Naive thymus-derived CD4-positive, alpha-beta T cell (primary cell): ENCODE measurements at regions not wholly inside any gene's neighbourhood (a gene's known extent, or its start where the extent isn't known, plus 50 kb on each side); places are given as distances from the start of the nearest gene placed in this dataset.

Experiments
- ATAC-seq: fragments of 150-1000 bp; cut with Tn5 transposase; 2 replicates; pipeline ENCODE4 v1.10.0; 2021; ENCODE audit warnings: mild to moderate bottlenecking, moderate library complexity
- CTCF ChIA-PET: fragments of 350-600 bp; sonication (Branson Sonifier 250); formaldehyde crosslinking; loops from one replicate; lab custom pipeline; 2021; ENCODE audit warnings: antibody characterized with exemption; lab: Charles Lee
- POLR2A ChIA-PET: fragments of 350-600 bp; sonication (Branson Sonifier 250); formaldehyde crosslinking; loops from one replicate; lab custom pipeline; 2021; ENCODE audit warnings: antibody characterized with exemption, inconsistent platforms; lab: Charles Lee
- DNase-seq, 9 donors: peaks; one replicate each; pipeline versions ENCODE4 v3.0.0 to v3.0.0-alpha.2; 2020 to 2022; ENCODE audit warnings: mixed read lengths in 1 of 9
- H3K27ac ChIP-seq: one replicate; pipeline ENCODE4 v1.7.0; 2013; ENCODE audit warnings: mild to moderate bottlenecking, low read depth, low read length, moderate library complexity
- H3K27me3 ChIP-seq, 2 donors: one replicate each; pipeline ENCODE4 v1.7.0; 2013; ENCODE audit warnings: low read length in 2 of 2, mild to moderate bottlenecking in 2 of 2, moderate library complexity in 2 of 2; ENCODE audit not compliant: control insufficient read depth in 2 of 2, insufficient read depth in 2 of 2
- H3K36me3 ChIP-seq, 3 experiments: 1 replicate in 2 of 3; 2 replicates in 1 of 3; pipeline ENCODE4 v1.7.0; 2013; ENCODE audit warnings: low read length in 3 of 3, mild to moderate bottlenecking in 3 of 3, moderate library complexity in 1 of 3; ENCODE audit not compliant: insufficient read depth in 3 of 3, control insufficient read depth in 2 of 3
- H3K4me1 ChIP-seq, 2 donors: one replicate each; pipeline ENCODE4 v1.7.0; 2013; ENCODE audit warnings: low read length in 2 of 2, mild to moderate bottlenecking in 2 of 2, moderate library complexity in 1 of 2; ENCODE audit not compliant: control insufficient read depth in 2 of 2, insufficient read depth in 2 of 2
- H3K4me3 ChIP-seq: 2 replicates; pipeline ENCODE4 v1.7.0; 2013; ENCODE audit warnings: mild to moderate bottlenecking, low read length
- H3K9me3 ChIP-seq, 3 experiments: 1 replicate in 2 of 3; 2 replicates in 1 of 3; pipeline ENCODE4 v1.7.0; 2013; ENCODE audit warnings: low read length in 3 of 3; ENCODE audit not compliant: control insufficient read depth in 2 of 3
- H3K27ac Mint-ChIP-seq, 9 donors: one replicate each; pipeline ENCODE4 v1.8.0; 2020 to 2022; ENCODE audit warnings: mixed read lengths in 9 of 9, mild to moderate bottlenecking in 8 of 9, moderate library complexity in 5 of 9, inconsistent platforms in 2 of 9
- H3K27me3 Mint-ChIP-seq, 5 donors: one replicate each; pipeline ENCODE4 v1.8.0; 2021 to 2022; ENCODE audit warnings: mixed read lengths in 5 of 5, mild to moderate bottlenecking in 1 of 5
- H3K36me3 Mint-ChIP-seq, 5 donors: one replicate each; pipeline ENCODE4 v1.8.0; 2020 to 2022; ENCODE audit warnings: mixed read lengths in 5 of 5, mild to moderate bottlenecking in 3 of 5, inconsistent platforms in 1 of 5
- H3K4me1 Mint-ChIP-seq, 7 donors: one replicate each; pipeline ENCODE4 v1.8.0; 2020 to 2022; ENCODE audit warnings: mixed read lengths in 7 of 7, mild to moderate bottlenecking in 3 of 7, inconsistent platforms in 1 of 7
- H3K4me3 Mint-ChIP-seq, 10 donors: one replicate each; pipeline ENCODE4 v1.8.0; 2020 to 2022; ENCODE audit warnings: mild to moderate bottlenecking in 10 of 10, mixed read lengths in 10 of 10, moderate library complexity in 6 of 10, inconsistent platforms in 2 of 10
- H3K9me3 Mint-ChIP-seq, 11 donors: one replicate each; pipeline ENCODE4 v1.8.0; 2020 to 2022; ENCODE audit warnings: mixed read lengths in 11 of 11, mild to moderate bottlenecking in 4 of 11, inconsistent platforms in 1 of 11, moderate library complexity in 1 of 11
- intact Hi-C, 2 donors: fragments of 100-400 bp; cut with micrococcal nuclease; formaldehyde crosslinking; loops; one replicate each; pipeline ENCODE4 v1.15.1; 2023

- Histone ChIP-seq H3K9me3 (no peaks in the 10 kb centered on the region), H3K4me1 (no peaks in the 10 kb centered on the region), H3K4me3 (no peak overlapping the region), H3K36me3 (no peaks in the 10 kb centered on the region), H3K27me3 (no peaks in the 10 kb centered on the region), H3K27ac (no peak overlapping the region)
- intact Hi-C loops, result no loop called here
- POLR2A ChIA-PET, result no interaction called here
- H3K27me3 Mint-ChIP-seq, result peaks cover 3 to 22% (median 9%) of the 10 kb centered on the region in 5 donors
- ATAC-seq (no peak), DNase-seq (no peak)
- CTCF ChIA-PET, result no interaction called here
- peaks cover 0 to 3% (median 0%) of the 10 kb centered on the region in 11 donors for H3K9me3 Mint-ChIP-seq
- no peak overlapping the region for H3K27ac Mint-ChIP-seq
- no peak overlapping the region for H3K4me3 Mint-ChIP-seq
- H3K36me3 Mint-ChIP-seq, result no peaks in the 10 kb centered on the region
- no peaks in the 10 kb centered on the region for H3K4me1 Mint-ChIP-seq
Observed at GRCh38 chr2:19549821-19550220, 191.4 kb upstream of the OSR1 start.

GRCh38 chr2:19548116-19548515 is 189.7 kb upstream of the OSR1 start:
- Mint-ChIP-seq H3K36me3 (no peaks in the 10 kb centered on the region), H3K9me3 (peaks cover 0 to 3% (median 0%) of the 10 kb centered on the region in 11 donors), H3K4me3 (no peak overlapping the region), H3K27me3 (peaks cover 0 to 22% (median 9%) of the 10 kb centered on the region in 5 donors), H3K4me1 (no peaks in the 10 kb centered on the region), H3K27ac (no peak overlapping the region)
- CTCF ChIA-PET, result no interaction called here
- Histone ChIP-seq H3K4me3 (no peak overlapping the region), H3K36me3 (no peaks in the 10 kb centered on the region), H3K27ac (no peak overlapping the region), H3K27me3 (no peaks in the 10 kb centered on the region), H3K9me3 (no peaks in the 10 kb centered on the region), H3K4me1 (no peaks in the 10 kb centered on the region)
- no peak for ATAC-seq
- POLR2A ChIA-PET, result no interaction called here
- no peak for DNase-seq
- intact Hi-C loops, result no loop called here

- Mint-ChIP-seq H3K27me3 (peaks cover 0 to 22% (median 9%) of the 10 kb centered on the region in 5 donors), H3K4me3 (no peak overlapping the region), H3K4me1 (no peaks in the 10 kb centered on the region), H3K27ac (no peak overlapping the region), H3K36me3 (no peaks in the 10 kb centered on the region), H3K9me3 (peaks cover 0 to 3% (median 0%) of the 10 kb centered on the region in 11 donors)
- intact Hi-C loops, result no loop called here
- CTCF ChIA-PET, result no interaction called here
- Histone ChIP-seq H3K27me3 (no peaks in the 10 kb centered on the region), H3K4me1 (no peaks in the 10 kb centered on the region), H3K4me3 (no peak overlapping the region), H3K9me3 (no peaks in the 10 kb centered on the region), H3K27ac (no peak overlapping the region), H3K36me3 (no peaks in the 10 kb centered on the region)
- ATAC-seq, result no peak
- POLR2A ChIA-PET, result no interaction called here
- DNase-seq, result no peak
Observed at GRCh38 chr2:19547321-19547720, 188.9 kb upstream of the OSR1 start.

- Histone ChIP-seq H3K36me3 (no peaks in the 10 kb centered on the region), H3K27me3 (no peaks in the 10 kb centered on the region), H3K27ac (no peak overlapping the region), H3K4me1 (no peaks in the 10 kb centered on the region), H3K4me3 (no peak overlapping the region), H3K9me3 (no peaks in the 10 kb centered on the region)
- Mint-ChIP-seq H3K9me3 (peaks cover 0 to 1% (median 0%) of the 10 kb centered on the region in 11 donors), H3K4me1 (no peaks in the 10 kb centered on the region), H3K27me3 (peaks cover 0 to 15% (median 5%) of the 10 kb centered on the region in 5 donors), H3K36me3 (no peaks in the 10 kb centered on the region), H3K4me3 (no peak overlapping the region), H3K27ac (no peak overlapping the region)
- DNase-seq (no peak), ATAC-seq (no peak)
- ChIA-PET CTCF (no interaction called here), POLR2A (no interaction called here)
- intact Hi-C loops, result no loop called here
Observed at GRCh38 chr2:19545507-19545906, 187.1 kb upstream of the OSR1 start.

GRCh38 chr2:19543663-19544383 is 185.4 kb upstream of the OSR1 start:
- peaks cover 0 to under 1% (median 0%) of the 10 kb centered on the region in 11 donors for H3K9me3 Mint-ChIP-seq
- H3K36me3 Mint-ChIP-seq, result no peaks in the 10 kb centered on the region

GRCh38 chr2:19542796-19543662 is 184.6 kb upstream of the OSR1 start:
- Histone ChIP-seq H3K27ac (no peak overlapping the region), H3K9me3 (no peaks in the 10 kb centered on the region), H3K4me1 (no peaks in the 10 kb centered on the region), H3K4me3 (no peak overlapping the region), H3K36me3 (no peaks in the 10 kb centered on the region), H3K27me3 (no peaks in the 10 kb centered on the region)
- intact Hi-C loops, result no loop called here
- CTCF ChIA-PET, result interaction anchor here (0.5 kb wide), 1 partner anchor 735 kb away, joined by 6 read pairs; no protein-coding TSS in a partner anchor
- H3K36me3 Mint-ChIP-seq, result no peaks in the 10 kb centered on the region
- no peaks in the 10 kb centered on the region for H3K9me3 Mint-ChIP-seq
- ATAC-seq (no peak), DNase-seq (no peak)
- no peak overlapping the region for H3K27ac Mint-ChIP-seq
- H3K4me3 Mint-ChIP-seq, result no peak overlapping the region
- POLR2A ChIA-PET, result no interaction called here
- H3K27me3 Mint-ChIP-seq, result no peaks in the 10 kb centered on the region
- H3K4me1 Mint-ChIP-seq, result no peaks in the 10 kb centered on the region

More at GRCh38 chr2:19543663-19544383, 185.4 kb upstream of the OSR1 start:
- H3K4me3 Mint-ChIP-seq, result no peak overlapping the region
- Histone ChIP-seq H3K4me1 (no peaks in the 10 kb centered on the region), H3K27ac (no peak overlapping the region), H3K4me3 (no peak overlapping the region), H3K9me3 (no peaks in the 10 kb centered on the region), H3K27me3 (no peaks in the 10 kb centered on the region), H3K36me3 (no peaks in the 10 kb centered on the region)
- no peak overlapping the region for H3K27ac Mint-ChIP-seq
- CTCF ChIA-PET, result no interaction called here
- ATAC-seq, result no peak
- intact Hi-C loops, result no loop called here
- H3K4me1 Mint-ChIP-seq, result no peaks in the 10 kb centered on the region
- DNase-seq, result no peak
- H3K27me3 Mint-ChIP-seq, result peaks cover 0 to 1% (median 0%) of the 10 kb centered on the region in 5 donors
- POLR2A ChIA-PET, result no interaction called here
